K562 (cell line): ENCODE measurements at regions not wholly inside any gene's neighbourhood (a gene's known extent, or its start where the extent isn't known, plus 50 kb on each side); places are given as distances from the start of the nearest gene placed in this dataset.

Experiments
- ATAC-seq: fragments of 200-7000 bp; cut with Tn5 transposase; 3 replicates; pipeline ENCODE4 v1.9.1; 2020; ENCODE audit warnings: moderate library complexity
- BruUV-seq: library from RNA; stranded (reverse); fragments of 400-500 nt; replicated peaks from 2 replicates; lab custom pipeline; 2021; lab: Mats Ljungman, UMichigan
- CTCF ChIA-PET: fragments of 300-600 bp; formaldehyde crosslinking; extraction: SDS; loops from one replicate; lab custom pipeline; 2021; ENCODE audit warnings: low intra/inter-chr PET ratio; lab: Yijun Ruan, JAX
- POLR2A ChIA-PET: fragments of 300-600, 350-650 bp; sonication (Branson Sonifier 250); formaldehyde crosslinking; extraction: SDS; loops from one replicate; lab custom pipeline; 2021; ENCODE audit warnings: antibody characterized with exemption, inconsistent platforms; lab: Yijun Ruan, JAX
- DNase-seq, 4 experiments: peaks; one replicate each; pipeline versions ENCODE4 v3.0.0 to v3.0.0-alpha.2; 2011 to 2018; ENCODE audit warnings: low spot score in 3 of 4, mixed read lengths in 3 of 4; ENCODE audit errors: extremely low read depth in 1 of 4
- FAIRE-seq: peaks from 2 replicates; lab custom pipeline; 2011; peaks lifted over from hg19 to GRCh38; lab: Jason Lieb, UNC
- H2AFZ ChIP-seq: 2 replicates; pipeline ENCODE4 v1.6.0; 2011; ENCODE audit warnings: low read depth, low read length, control low read depth, inconsistent platforms
- H3K27ac ChIP-seq: fragments of 200-600 bp; 3 replicates; pipeline ENCODE4 v1.8.0; 2011; ENCODE audit warnings: low read depth, mild to moderate bottlenecking, control low read depth, inconsistent platforms, low read length, moderate library complexity, mixed read lengths; ENCODE audit errors: extremely low read depth
- H3K27me3 ChIP-seq, 2 experiments: fragments of 300-600 bp in 1 of 2; 2 replicates in 1 of 2; 3 replicates in 1 of 2; pipeline versions ENCODE4 v1.6.0 to v1.8.0; 2011; ENCODE audit warnings: inconsistent platforms in 2 of 2, low read length in 2 of 2, mild to moderate bottlenecking in 1 of 2, mixed read lengths in 1 of 2, moderate library complexity in 1 of 2; ENCODE audit not compliant: control insufficient read depth in 2 of 2, insufficient read depth in 2 of 2
- H3K36me3 ChIP-seq: fragments of 300-600 bp; 3 replicates; pipeline ENCODE4 v1.8.0; 2011; ENCODE audit warnings: mild to moderate bottlenecking, low read length, inconsistent platforms; ENCODE audit not compliant: control insufficient read depth, insufficient read depth
- H3K4me1 ChIP-seq, 2 experiments: fragments of 200-600 bp in 1 of 2; replicated peaks in 1 of 2; 2 replicates in 1 of 2; 3 replicates in 1 of 2; pipeline versions ENCODE4 v1.5.1 to v1.8.0; 2011; ENCODE audit warnings: inconsistent platforms in 2 of 2, low read length in 2 of 2, mild to moderate bottlenecking in 1 of 2, mixed read lengths in 1 of 2, moderate library complexity in 1 of 2; ENCODE audit not compliant: control insufficient read depth in 2 of 2, insufficient read depth in 2 of 2
- H3K4me2 ChIP-seq: 2 replicates; pipeline ENCODE4 v1.6.1; 2011; ENCODE audit warnings: low read length, control low read depth, inconsistent platforms, mixed read lengths; ENCODE audit not compliant: insufficient read depth
- H3K4me3 ChIP-seq: fragments of 200-600 bp; sonication (generic), shearing (Covaris generic); 2 replicates; pipeline ENCODE4 v1.5.1; 2016; ENCODE audit warnings: control low read depth, inconsistent platforms
- H3K79me2 ChIP-seq: fragments of 200-600 bp; 3 replicates; pipeline ENCODE4 v1.8.0; 2011; ENCODE audit warnings: low read length, inconsistent platforms; ENCODE audit not compliant: control insufficient read depth, insufficient read depth
- H3K9ac ChIP-seq, 2 experiments: 2 replicates each; pipeline versions ENCODE4 v1.6.0 to v1.6.1; 2011; ENCODE audit warnings: low read depth in 2 of 2, low read length in 2 of 2, control low read depth in 1 of 2, inconsistent platforms in 1 of 2, mild to moderate bottlenecking in 1 of 2, mixed read lengths in 1 of 2; ENCODE audit not compliant: insufficient read depth in 1 of 2
- H3K9me1 ChIP-seq: one replicate; pipeline ENCODE4 v1.6.0; 2011; ENCODE audit warnings: inconsistent platforms, mild to moderate bottlenecking, low read length, moderate library complexity; ENCODE audit not compliant: control insufficient read depth, insufficient read depth
- H3K9me3 ChIP-seq: replicated peaks from 2 replicates; pipeline ENCODE4 v1.5.1; 2011; ENCODE audit warnings: low read depth, low read length, inconsistent platforms; ENCODE audit not compliant: control insufficient read depth, insufficient read depth
- H4K20me1 ChIP-seq: replicated peaks from 2 replicates; pipeline ENCODE4 v1.6.1; 2011; ENCODE audit warnings: low read length, inconsistent platforms, mixed read lengths; ENCODE audit not compliant: control insufficient read depth, insufficient read depth
- ARHGAP35 ChIP-seq: fragments of 450-650 bp; IDR thresholded peaks from 2 replicates; pipeline ENCODE4 v1.6.1; 2018; ENCODE audit not compliant: partially characterized antibody
- BRCA1 ChIP-seq, 2 experiments: fragments of 450-650 bp in 1 of 2; sonication (generic) in 1 of 2; formaldehyde crosslinking in 1 of 2; IDR thresholded peaks; 2 replicates each; pipeline versions ENCODE4 v1.5.0 to v1.6.1; 2017 to 2020; ENCODE audit warnings: mild to moderate bottlenecking in 1 of 2, missing genetic modification reagents in 1 of 2
- CHD2 ChIP-seq: IDR thresholded peaks from 2 replicates; pipeline ENCODE4 v1.6.1; 2011; ENCODE audit warnings: low read depth, low read length
- ESRRA ChIP-seq: fragments of 450-650 bp; IDR thresholded peaks from 2 replicates; pipeline ENCODE4 v1.6.1; 2014; ENCODE audit warnings: low read depth, mild to moderate bottlenecking, moderate library complexity, borderline replicate concordance
- FOXA1 ChIP-seq: fragments of 450-650 bp; IDR thresholded peaks from 2 replicates; pipeline ENCODE4 v1.6.1; 2016; ENCODE audit warnings: mild to moderate bottlenecking, borderline replicate concordance
- GATAD2B ChIP-seq: fragments of 450-650 bp; IDR thresholded peaks from 2 replicates; pipeline ENCODE4 v1.6.1; 2017; ENCODE audit warnings: mild to moderate bottlenecking, borderline replicate concordance
- KDM1A ChIP-seq, 2 experiments: fragments of 450-650 bp; IDR thresholded peaks; 2 replicates each; pipeline ENCODE4 v1.6.1; 2016; ENCODE audit warnings: mild to moderate bottlenecking in 2 of 2
- MTA2 ChIP-seq: fragments of 450-650 bp; IDR thresholded peaks from 2 replicates; pipeline ENCODE4 v1.6.1; 2016; ENCODE audit warnings: low read depth
- NR2C2 ChIP-seq, 2 experiments: fragments of 200-800 bp in 1 of 2; sonication (Bioruptor generic) in 1 of 2; sonication (generic) in 1 of 2; formaldehyde crosslinking in 1 of 2; IDR thresholded peaks; 2 replicates each; pipeline versions ENCODE4 v1.6.1 to v1.8.0; 2016 to 2022; ENCODE audit warnings: mild to moderate bottlenecking in 1 of 2, missing compliant biosample characterization in 1 of 2, missing genetic modification characterization in 1 of 2, missing genetic modification reagents in 1 of 2
- PHB2 ChIP-seq: fragments of 450-650 bp; IDR thresholded peaks from 2 replicates; pipeline ENCODE4 v1.6.1; 2017; ENCODE audit warnings: low read depth
- TGIF2 ChIP-seq: sonication (generic); formaldehyde crosslinking; IDR thresholded peaks from 2 replicates; pipeline ENCODE4 v1.8.1; 2022; ENCODE audit warnings: mild to moderate bottlenecking, missing genetic modification reagents, moderate library complexity
- TRIM28 ChIP-seq: fragments of 450-650 bp; IDR thresholded peaks from 2 replicates; pipeline ENCODE4 v1.6.1; 2017
- ZFPM2 ChIP-seq: fragments of 250-450 bp; sonication (Bioruptor Pico); IDR thresholded peaks from 2 replicates; pipeline ENCODE4 v1.5.1; 2022; ENCODE audit warnings: mild to moderate bottlenecking
- ZNF280B ChIP-seq: fragments of 250-450 bp; sonication (Bioruptor Pico); IDR thresholded peaks from 2 replicates; pipeline ENCODE4 v1.5.1; 2021; ENCODE audit warnings: mild to moderate bottlenecking
- WGBS: fragments of 100-300 bp; shearing (Covaris generic); methylation state at CpG from one replicate; pipeline ENCODE4 v1.1.6; 2016; ENCODE audit warnings: low coverage, mixed read lengths; ENCODE audit not compliant: insufficient coverage; ENCODE audit errors: missing lambda C conversion rate; 5-methylcytosine and 5-hydroxymethylcytosine counted together
- in situ Hi-C: fragments of 300-500 bp; cut with MboI; formaldehyde crosslinking; loops from 4 replicates; pipeline ENCODE4 v1.15.0; 2018; ENCODE audit warnings: inconsistent platforms, mixed read lengths
- intact Hi-C: fragments of 100-400 bp; cut with micrococcal nuclease; formaldehyde crosslinking; loops from 2 replicates; pipeline ENCODE4 v1.14.2; 2022
- TF ChIP-seq, protein P1 (sequence below): sonication (generic); formaldehyde crosslinking; IDR thresholded peaks from 2 replicates; pipeline ENCODE4 v1.8.0; 2022; ENCODE audit warnings: mild to moderate bottlenecking, missing genetic modification reagents

DNA sequence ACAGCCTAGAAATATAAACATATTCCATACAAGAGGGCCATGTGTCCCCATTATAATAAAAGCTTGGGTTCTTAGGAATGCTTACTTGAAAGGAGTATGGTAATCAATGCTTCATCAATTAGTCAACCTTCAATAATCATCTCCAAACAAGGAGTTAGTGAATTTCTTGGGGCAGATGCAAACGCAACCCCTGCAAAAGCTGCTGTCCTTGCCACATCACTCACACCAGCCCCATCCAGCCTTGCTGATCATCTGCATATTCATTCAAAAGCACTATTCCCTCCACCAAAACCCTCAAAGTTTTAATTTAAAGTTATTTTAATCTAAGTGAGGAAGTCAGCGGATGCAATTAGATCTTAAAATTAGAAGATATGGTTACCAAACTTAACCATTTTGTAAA is 54.0 kb upstream of the VGLL4 start:
- Histone ChIP-seq H3K9me3 (no peaks in the 10 kb centered on the region), H3K36me3 (no peaks in the 10 kb centered on the region), H4K20me1 (no peaks in the 10 kb centered on the region), H2AFZ (no peak overlapping the region), H3K4me3 (no peak overlapping the region), H3K9me1 (no peaks in the 10 kb centered on the region), H3K4me1 (no peaks in the 10 kb centered on the region), H3K9ac (no peak overlapping the region), H3K4me2 (no peak overlapping the region), H3K79me2 (no peaks in the 10 kb centered on the region), H3K27me3 (peaks cover 28 to 29% of the 10 kb centered on the region in 2 experiments; a peak in 4 of 5 replicates), H3K27ac (no peak overlapping the region)
- in situ Hi-C loops (no loop called here), intact Hi-C loops (no loop called here)
- ChIA-PET POLR2A (interaction anchor here (0.8 to 1.6 kb wide), 2 partner anchors 12 to 419 kb away, joined by 4 read pairs; no protein-coding TSS in a partner anchor), CTCF (no interaction called here)
- DNase-seq (no peak), ATAC-seq (no peak), FAIRE-seq (no peak)
- TF ChIP-seq KDM1A (IDR thresholded peaks at IDR 0.05) (no peak), ZFPM2 (no peak), BRCA1 (IDR thresholded peaks at IDR 0.05) (no peak), BRCA1 (CRISPR knock-in tag; IDR thresholded peaks at IDR 0.05) (no peak), MTA2 (no peak), GATAD2B (no peak), PHB2 (no peak), TRIM28 (no peak), TGIF2 (CRISPR knock-in tag) (no peak), CHD2 (no peak), NR2C2 (CRISPR knock-in tag; IDR thresholded peaks at IDR 0.05) (no peak), NR2C2 (tag; IDR thresholded peaks at IDR 0.05) (no peak), ESRRA (no peak), ZNF280B (CRISPR knock-in tag) (no peak), FOXA1 (no peak), ARHGAP35 (no peak)
- TF ChIP-seq, protein P1, sequence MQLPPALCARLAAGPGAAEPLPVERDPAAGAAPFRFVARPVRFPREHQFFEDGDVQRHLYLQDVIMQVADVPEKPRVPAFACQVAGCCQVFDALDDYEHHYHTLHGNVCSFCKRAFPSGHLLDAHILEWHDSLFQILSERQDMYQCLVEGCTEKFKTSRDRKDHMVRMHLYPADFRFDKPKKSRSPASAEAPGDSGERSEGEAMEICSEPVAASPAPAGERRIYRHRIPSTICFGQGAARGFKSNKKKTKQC, result no peak
- 4% methylated on average over 2 of the region's 2 CpGs for WGBS
- no TSS peak for BruUV-seq
